Adrenal gland (tissue), 9 donors: ENCODE measurements at regions not wholly inside any gene's neighbourhood (a gene's known extent, or its start where the extent isn't known, plus 50 kb on each side); places are given as distances from the start of the nearest gene placed in this dataset.

Experiments
- DNase-seq, 7 donors: peaks; one replicate each; pipeline ENCODE4 v3.0.0-alpha.2; 2019 to 2020
- H3K27ac ChIP-seq, 5 donors: fragments of 200-600 bp; sonication (generic) in 4 of 5; 1 replicate in 3 of 5; 2 replicates in 2 of 5; pipeline versions ENCODE4 v1.5.1 to v1.8.0; 2016 to 2020; ENCODE audit warnings: mild to moderate bottlenecking in 1 of 5
- H3K27me3 ChIP-seq: fragments of 200-600 bp; 2 replicates; pipeline ENCODE4 v1.8.0; 2021
- H3K36me3 ChIP-seq, 2 donors: fragments of 200-600 bp; replicated peaks in 1 of 2; 1 replicate in 1 of 2; 2 replicates in 1 of 2; pipeline versions ENCODE4 v1.5.1 to v1.8.0; 2018 to 2022
- H3K4me1 ChIP-seq, 2 donors: fragments of 200-600 bp; replicated peaks in 1 of 2; 1 replicate in 1 of 2; 2 replicates in 1 of 2; pipeline versions ENCODE4 v1.5.1 to v1.8.0; 2018 to 2021
- H3K4me3 ChIP-seq, 4 donors: fragments of 200-600 bp; sonication (generic) in 3 of 4; one replicate each; pipeline ENCODE4 v1.5.1; 2016 to 2018
- H3K9me3 ChIP-seq, 3 donors: fragments of 200-600 bp; sonication (generic) in 1 of 3; replicated peaks in 1 of 3; 1 replicate in 2 of 3; 2 replicates in 1 of 3; pipeline versions ENCODE4 v1.5.1 to v1.8.0; 2016 to 2021
- CTCF ChIP-seq, 6 experiments: fragments of 450-650 bp in 4 of 6; fragments of 200-600 bp in 2 of 6; sonication (generic) in 1 of 6; IDR thresholded peaks; 1 replicate in 5 of 6; 2 replicates in 1 of 6; pipeline versions ENCODE4 v1.5.1 to v1.8.0; 2016 to 2021; ENCODE audit warnings: antibody characterized with exemption in 6 of 6, mild to moderate bottlenecking in 2 of 6, moderate library complexity in 1 of 6
- POLR2A ChIP-seq, 2 donors: fragments of 450-650 bp; IDR thresholded peaks; one replicate each; pipeline ENCODE4 v1.6.1; 2017; ENCODE audit warnings: antibody characterized with exemption in 2 of 2, mild to moderate bottlenecking in 2 of 2, moderate library complexity in 1 of 2
- WGBS, 4 donors: extraction: QIAGEN DNeasy Blood & Tissue Kit in 2 of 4; methylation state at CpG; one replicate each; pipeline versions ENCODE4 v1.1.5 to v1.1.7; 2013 to 2017; 5-methylcytosine and 5-hydroxymethylcytosine counted together
- intact Hi-C, 2 donors: fragments of 100-400 bp; cut with DNase I; formaldehyde crosslinking; loops; one replicate each; pipeline versions ENCODE4 v1.14.1 to v1.15.0; 2022 to 2023
- donor health status: healthy with polysubstance abuse.
- donor health status: Bipolar disorder and iron deficiency.
- donor health status: DM: yes; HTN: yes; CAD: no.
- donor health status: DM: no; HTN: no; CAD: no.
- donor health status: DM: no; HTN: no; CAD: no.

- 49 to 61% (median 56%) methylated on average over 4 of the region's 4 CpGs for WGBS, 4 donors
- Histone ChIP-seq H3K36me3 (no peaks in the 10 kb centered on the region), H3K9me3 (peaks cover 0 to 10% (median 0%) of the 10 kb centered on the region in 3 donors), H3K4me1 (no peaks in the 10 kb centered on the region), H3K27ac (no peak overlapping the region), H3K27me3 (peaks cover 6% of the 10 kb centered on the region), H3K4me3 (no peak overlapping the region)
- no peak for TF ChIP-seq POLR2A (IDR thresholded peaks at IDR 0.05)
- no peak for TF ChIP-seq CTCF (IDR thresholded peaks at IDR 0.05)
- intact Hi-C loops = no loop called here
- no peak for DNase-seq
These were observed 70.8 kb downstream of the YTHDF1 start for GRCh38 chr20:63145156-63145555.

- 79 to 86% (median 83%) methylated on average over 9 of the region's 9 CpGs for WGBS, 4 donors
- no peak overlapping the region for H3K27ac ChIP-seq
- H3K4me3 ChIP-seq = no peak overlapping the region
- no peaks in the 10 kb centered on the region for H3K4me1 ChIP-seq
- no peak for DNase-seq
- H3K9me3 ChIP-seq = peaks cover 0 to 10% (median 0%) of the 10 kb centered on the region in 3 donors
- intact Hi-C loops = no loop called here
- no peaks in the 10 kb centered on the region for H3K36me3 ChIP-seq
- peaks cover 6% of the 10 kb centered on the region for H3K27me3 ChIP-seq
- TF ChIP-seq CTCF (IDR thresholded peaks at IDR 0.05) = no peak
- no peak for TF ChIP-seq POLR2A (IDR thresholded peaks at IDR 0.05)
These were observed 73.0 kb downstream of the YTHDF1 start for GRCh38 chr20:63142933-63143332.

- intact Hi-C loops = no loop called here
- WGBS, 4 donors = 81 to 87% (median 82%) methylated on average over 12 of the region's 12 CpGs
- H3K27me3 ChIP-seq = peaks cover 8% of the 10 kb centered on the region
- no peaks in the 10 kb centered on the region for H3K9me3 ChIP-seq
- H3K27ac ChIP-seq = no peak overlapping the region
- H3K4me3 ChIP-seq = no peak overlapping the region
- DNase-seq = no peak
- H3K4me1 ChIP-seq = no peaks in the 10 kb centered on the region
- TF ChIP-seq CTCF (IDR thresholded peaks at IDR 0.05) (no peak), POLR2A (IDR thresholded peaks at IDR 0.05) (no peak)
- H3K36me3 ChIP-seq = no peaks in the 10 kb centered on the region
These were observed 74.4 kb downstream of the YTHDF1 start for GRCh38 chr20:63141531-63141930.

GRCh38 chr20:63140514-63141433 lies 75.2 kb downstream of the YTHDF1 start:
- no peak for DNase-seq

More at GRCh38 chr20:63140514-63141433, 75.2 kb downstream of the YTHDF1 start:
- Histone ChIP-seq H3K4me3 (no peak overlapping the region), H3K9me3 (no peaks in the 10 kb centered on the region), H3K36me3 (no peaks in the 10 kb centered on the region), H3K4me1 (no peaks in the 10 kb centered on the region), H3K27me3 (peaks cover 8% of the 10 kb centered on the region), H3K27ac (no peak overlapping the region)
- TF ChIP-seq POLR2A (IDR thresholded peaks at IDR 0.05) (no peak), CTCF (IDR thresholded peaks at IDR 0.05) (no peak)
- intact Hi-C loops = no loop called here
- 74 to 77% (median 77%) methylated on average over 14 to 24 of the region's 24 CpGs for WGBS, 4 donors
